Panc1 (cell line): ENCODE measurements at regions not wholly inside any gene's neighbourhood (a gene's known extent, or its start where the extent isn't known, plus 50 kb on each side); places are given as distances from the start of the nearest gene placed in this dataset.

Experiments
- POLR2AphosphoS5 ChIP-seq: IDR thresholded peaks from 2 replicates; pipeline ENCODE4 v1.6.1; 2012; ENCODE audit warnings: mild to moderate bottlenecking, low read depth, low read length, moderate library complexity
- TCF7L2 ChIP-seq: IDR thresholded peaks from 2 replicates; pipeline ENCODE4 v1.6.1; 2011; ENCODE audit warnings: mild to moderate bottlenecking, low read depth, low read length, inconsistent platforms
- TF ChIP-seq, protein P1 (sequence below): fragments of 450-650 bp; IDR thresholded peaks from 2 replicates; pipeline ENCODE4 v1.5.1; 2017; ENCODE audit warnings: mild to moderate bottlenecking
- TF ChIP-seq, protein P2 (sequence below), 2 experiments: IDR thresholded peaks; 2 replicates each; pipeline ENCODE4 v1.6.1; 2011 to 2012; ENCODE audit warnings: low read depth in 2 of 2, control low read depth in 1 of 2, low read length in 1 of 2, mild to moderate bottlenecking in 1 of 2, moderate library complexity in 1 of 2; ENCODE audit not compliant: insufficient read depth in 1 of 2

DNA sequence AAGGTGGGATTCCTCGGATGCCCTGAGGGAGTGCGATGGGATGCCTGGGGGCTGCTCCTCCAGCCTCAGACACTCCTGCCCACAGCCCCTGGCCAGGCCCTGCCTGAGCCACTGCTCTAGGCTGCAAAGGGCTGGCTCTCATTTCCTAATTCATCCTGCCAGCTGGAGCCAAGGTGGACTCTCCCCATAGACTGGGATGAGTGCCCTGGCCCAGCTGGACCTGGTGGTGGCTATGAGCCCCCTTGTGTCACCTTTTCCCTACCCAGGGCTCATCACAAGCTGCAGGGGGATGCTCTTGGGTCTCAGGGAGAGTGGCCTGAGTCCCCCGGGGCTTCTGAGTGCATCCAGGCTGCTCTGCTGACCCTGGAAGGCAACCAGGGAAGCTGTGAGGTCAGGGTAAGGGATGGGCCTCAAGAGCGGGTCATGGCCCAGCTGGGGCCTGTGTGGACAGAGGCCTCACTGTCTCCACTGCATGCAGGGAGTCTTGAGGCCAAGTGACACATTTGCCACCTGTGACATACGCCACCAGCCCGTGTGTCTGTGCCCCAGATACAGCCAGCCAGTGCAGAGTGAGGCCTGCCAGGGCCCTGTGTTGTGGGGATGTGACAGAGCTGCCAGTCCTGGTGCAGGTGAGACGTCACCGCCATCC, 102.7 kb upstream of the IER5L start:
- TF ChIP-seq, protein P1, sequence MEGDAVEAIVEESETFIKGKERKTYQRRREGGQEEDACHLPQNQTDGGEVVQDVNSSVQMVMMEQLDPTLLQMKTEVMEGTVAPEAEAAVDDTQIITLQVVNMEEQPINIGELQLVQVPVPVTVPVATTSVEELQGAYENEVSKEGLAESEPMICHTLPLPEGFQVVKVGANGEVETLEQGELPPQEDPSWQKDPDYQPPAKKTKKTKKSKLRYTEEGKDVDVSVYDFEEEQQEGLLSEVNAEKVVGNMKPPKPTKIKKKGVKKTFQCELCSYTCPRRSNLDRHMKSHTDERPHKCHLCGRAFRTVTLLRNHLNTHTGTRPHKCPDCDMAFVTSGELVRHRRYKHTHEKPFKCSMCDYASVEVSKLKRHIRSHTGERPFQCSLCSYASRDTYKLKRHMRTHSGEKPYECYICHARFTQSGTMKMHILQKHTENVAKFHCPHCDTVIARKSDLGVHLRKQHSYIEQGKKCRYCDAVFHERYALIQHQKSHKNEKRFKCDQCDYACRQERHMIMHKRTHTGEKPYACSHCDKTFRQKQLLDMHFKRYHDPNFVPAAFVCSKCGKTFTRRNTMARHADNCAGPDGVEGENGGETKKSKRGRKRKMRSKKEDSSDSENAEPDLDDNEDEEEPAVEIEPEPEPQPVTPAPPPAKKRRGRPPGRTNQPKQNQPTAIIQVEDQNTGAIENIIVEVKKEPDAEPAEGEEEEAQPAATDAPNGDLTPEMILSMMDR = no peak
- TF ChIP-seq POLR2AphosphoS5 (no peak), TCF7L2 (no peak)
- TF ChIP-seq, protein P2, sequence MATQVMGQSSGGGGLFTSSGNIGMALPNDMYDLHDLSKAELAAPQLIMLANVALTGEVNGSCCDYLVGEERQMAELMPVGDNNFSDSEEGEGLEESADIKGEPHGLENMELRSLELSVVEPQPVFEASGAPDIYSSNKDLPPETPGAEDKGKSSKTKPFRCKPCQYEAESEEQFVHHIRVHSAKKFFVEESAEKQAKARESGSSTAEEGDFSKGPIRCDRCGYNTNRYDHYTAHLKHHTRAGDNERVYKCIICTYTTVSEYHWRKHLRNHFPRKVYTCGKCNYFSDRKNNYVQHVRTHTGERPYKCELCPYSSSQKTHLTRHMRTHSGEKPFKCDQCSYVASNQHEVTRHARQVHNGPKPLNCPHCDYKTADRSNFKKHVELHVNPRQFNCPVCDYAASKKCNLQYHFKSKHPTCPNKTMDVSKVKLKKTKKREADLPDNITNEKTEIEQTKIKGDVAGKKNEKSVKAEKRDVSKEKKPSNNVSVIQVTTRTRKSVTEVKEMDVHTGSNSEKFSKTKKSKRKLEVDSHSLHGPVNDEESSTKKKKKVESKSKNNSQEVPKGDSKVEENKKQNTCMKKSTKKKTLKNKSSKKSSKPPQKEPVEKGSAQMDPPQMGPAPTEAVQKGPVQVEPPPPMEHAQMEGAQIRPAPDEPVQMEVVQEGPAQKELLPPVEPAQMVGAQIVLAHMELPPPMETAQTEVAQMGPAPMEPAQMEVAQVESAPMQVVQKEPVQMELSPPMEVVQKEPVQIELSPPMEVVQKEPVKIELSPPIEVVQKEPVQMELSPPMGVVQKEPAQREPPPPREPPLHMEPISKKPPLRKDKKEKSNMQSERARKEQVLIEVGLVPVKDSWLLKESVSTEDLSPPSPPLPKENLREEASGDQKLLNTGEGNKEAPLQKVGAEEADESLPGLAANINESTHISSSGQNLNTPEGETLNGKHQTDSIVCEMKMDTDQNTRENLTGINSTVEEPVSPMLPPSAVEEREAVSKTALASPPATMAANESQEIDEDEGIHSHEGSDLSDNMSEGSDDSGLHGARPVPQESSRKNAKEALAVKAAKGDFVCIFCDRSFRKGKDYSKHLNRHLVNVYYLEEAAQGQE (IDR thresholded peaks at IDR 0.05; ENCODE audit: insufficient read depth in 1 of 2, low read depth in 2 of 2, low read length in 1 of 2) = no peak
